SK-N-SH treated with all-trans-retinoic acid at 6 μM for 48 hours (cell line): ENCODE measurements at regions not wholly inside any gene's neighbourhood (a gene's known extent, or its start where the extent isn't known, plus 50 kb on each side); places are given as distances from the start of the nearest gene placed in this dataset.

Experiments
- ATAC-seq: fragments of 200-7000 bp; cut with Tn5 transposase; 3 replicates; pipeline ENCODE4 v1.9.1; 2020; ENCODE audit warnings: mild to moderate bottlenecking, moderate library complexity
- ARNTL ChIP-seq: fragments of 450-650 bp; formaldehyde crosslinking; IDR thresholded peaks from 2 replicates; pipeline ENCODE4 v1.5.0; 2020; ENCODE audit warnings: low read depth, mild to moderate bottlenecking, moderate library complexity, borderline replicate concordance
- BACH2 ChIP-seq: fragments of 250-450 bp; sonication (Bioruptor Pico); IDR thresholded peaks from 2 replicates; pipeline ENCODE4 v1.9.0; 2021; ENCODE audit warnings: mild to moderate bottlenecking, borderline replicate concordance
- CREB5 ChIP-seq: fragments of 250-450 bp; sonication (Bioruptor Pico); IDR thresholded peaks from 2 replicates; pipeline ENCODE4 v1.5.1; 2020; ENCODE audit warnings: low read depth, mild to moderate bottlenecking, moderate library complexity
- CSDC2 ChIP-seq: fragments of 250-450 bp; sonication (Bioruptor Pico); IDR thresholded peaks from 2 replicates; pipeline ENCODE4 v1.5.0; 2020; ENCODE audit warnings: mild to moderate bottlenecking, moderate library complexity
- CSRNP3 ChIP-seq: fragments of 250-450 bp; sonication (Bioruptor Pico); IDR thresholded peaks from 2 replicates; pipeline ENCODE4 v1.5.1; 2021; ENCODE audit warnings: mild to moderate bottlenecking, moderate library complexity
- ESRRG ChIP-seq: fragments of 250-450 bp; sonication (Bioruptor Pico); IDR thresholded peaks from 2 replicates; pipeline ENCODE4 v1.6.1; 2021; ENCODE audit warnings: mild to moderate bottlenecking
- GLIS3 ChIP-seq: fragments of 250-450 bp; sonication (Bioruptor Pico); IDR thresholded peaks from 2 replicates; pipeline ENCODE4 v1.5.0; 2020; ENCODE audit warnings: mild to moderate bottlenecking, moderate library complexity
- ISL1 ChIP-seq: fragments of 250-450 bp; sonication (Bioruptor Pico); IDR thresholded peaks from 2 replicates; pipeline ENCODE4 v2.1.2; 2022; ENCODE audit warnings: mild to moderate bottlenecking, moderate library complexity
- OSR1 ChIP-seq: fragments of 250-450 bp; sonication (Bioruptor Pico); IDR thresholded peaks from 2 replicates; pipeline ENCODE4 v1.8.0; 2022; ENCODE audit warnings: moderate library complexity, mild to moderate bottlenecking, inconsistent platforms
- PATZ1 ChIP-seq: fragments of 250-450 bp; sonication (Bioruptor Pico); IDR thresholded peaks from 2 replicates; pipeline ENCODE4 v1.8.0; 2020; ENCODE audit warnings: mild to moderate bottlenecking, moderate library complexity, borderline replicate concordance
- POU6F1 ChIP-seq: fragments of 250-450 bp; sonication (Bioruptor Pico); IDR thresholded peaks from 2 replicates; pipeline ENCODE4 v1.8.0; 2021; ENCODE audit warnings: low read depth, mild to moderate bottlenecking, moderate library complexity, borderline replicate concordance
- PPARA ChIP-seq: fragments of 250-450 bp; sonication (Bioruptor Pico); IDR thresholded peaks from 2 replicates; pipeline ENCODE4 v1.5.0; 2020; ENCODE audit warnings: mild to moderate bottlenecking, borderline replicate concordance
- RARB ChIP-seq: fragments of 250-450 bp; sonication (Bioruptor Pico); IDR thresholded peaks from 2 replicates; pipeline ENCODE4 v1.8.0; 2021; ENCODE audit warnings: mild to moderate bottlenecking, moderate library complexity
- SNAI2 ChIP-seq: fragments of 250-450 bp; sonication (Bioruptor Pico); IDR thresholded peaks from 2 replicates; pipeline ENCODE4 v1.5.0; 2020; ENCODE audit warnings: mild to moderate bottlenecking, moderate library complexity
- TCF4 ChIP-seq: fragments of 250-450 bp; sonication (Bioruptor Pico); IDR thresholded peaks from 2 replicates; pipeline ENCODE4 v1.8.0; 2021; ENCODE audit warnings: mild to moderate bottlenecking, moderate library complexity, borderline replicate concordance
- TOX ChIP-seq: fragments of 250-450 bp; sonication (Bioruptor Pico); IDR thresholded peaks from 2 replicates; pipeline ENCODE4 v1.8.0; 2021; ENCODE audit warnings: mild to moderate bottlenecking, moderate library complexity, borderline replicate concordance
- TSHZ2 ChIP-seq: fragments of 250-450 bp; sonication (Bioruptor Pico); IDR thresholded peaks from 2 replicates; pipeline ENCODE4 v1.5.0; 2020; ENCODE audit warnings: mild to moderate bottlenecking, moderate library complexity
- ZC3H10 ChIP-seq: fragments of 250-450 bp; sonication (Bioruptor Pico); IDR thresholded peaks from 2 replicates; pipeline ENCODE4 v1.5.1; 2021; ENCODE audit warnings: mild to moderate bottlenecking, moderate library complexity
- ZFP3 ChIP-seq: fragments of 250-450 bp; sonication (Bioruptor Pico); IDR thresholded peaks from 2 replicates; pipeline ENCODE4 v1.5.0; 2020; ENCODE audit warnings: mild to moderate bottlenecking, moderate library complexity
- ZFP30 ChIP-seq: fragments of 450-650 bp; formaldehyde crosslinking; IDR thresholded peaks from 2 replicates; pipeline ENCODE4 v1.5.0; 2022; ENCODE audit warnings: mild to moderate bottlenecking, moderate library complexity
- ZNF565 ChIP-seq: fragments of 450-650 bp; formaldehyde crosslinking; conservative IDR thresholded peaks from 2 replicates; pipeline ENCODE4 v1.5.0; 2020; ENCODE audit warnings: low read depth, mild to moderate bottlenecking, moderate library complexity
- ZNF70 ChIP-seq: fragments of 450-650 bp; formaldehyde crosslinking; IDR thresholded peaks from 2 replicates; pipeline ENCODE4 v1.5.0; 2020; ENCODE audit warnings: mild to moderate bottlenecking, moderate library complexity
- ZNF8 ChIP-seq: fragments of 450-650 bp; formaldehyde crosslinking; IDR thresholded peaks from 2 replicates; pipeline ENCODE4 v1.5.0; 2020; ENCODE audit warnings: mild to moderate bottlenecking, moderate library complexity

GRCh38 chr2:7632420-7632819, 715.2 kb downstream of the RNF144A start:
- TF ChIP-seq ISL1 (CRISPR knock-in tag) (no peak), PPARA (CRISPR knock-in tag) (no peak), ZNF8 (CRISPR knock-in tag) (no peak), ZNF70 (CRISPR knock-in tag) (no peak)
- TF ChIP-seq, all 23 proteins: peak for 0
- no peak for ATAC-seq

GRCh38 chr2:7633566-7634153, 716.4 kb downstream of the RNF144A start:
- TF ChIP-seq CREB5 (CRISPR knock-in tag) (no peak), ISL1 (CRISPR knock-in tag) (no peak), ZNF8 (CRISPR knock-in tag) (no peak), TCF4 (CRISPR knock-in tag) (no peak), ZNF70 (CRISPR knock-in tag) (no peak), ESRRG (no peak), CSDC2 (CRISPR knock-in tag) (no peak), PATZ1 (no peak), SNAI2 (CRISPR knock-in tag) (no peak), ZFP3 (CRISPR knock-in tag) (no peak), ZFP30 (CRISPR knock-in tag) (no peak), TOX (CRISPR knock-in tag) (no peak), ZNF565 (no peak), TSHZ2 (CRISPR knock-in tag) (no peak), BACH2 (no peak), POU6F1 (no peak), RARB (CRISPR knock-in tag) (no peak), OSR1 (no peak), ZC3H10 (CRISPR knock-in tag) (no peak), GLIS3 (CRISPR knock-in tag) (no peak)
- no peak for ATAC-seq

GRCh38 chr2:7634409-7634808, 717.2 kb downstream of the RNF144A start:
- no peak for ATAC-seq

More at GRCh38 chr2:7634409-7634808, 717.2 kb downstream of the RNF144A start:
- TF ChIP-seq ZFP30 (CRISPR knock-in tag) (no peak), RARB (CRISPR knock-in tag) (no peak), ZNF8 (CRISPR knock-in tag) (no peak), POU6F1 (no peak), PPARA (CRISPR knock-in tag) (no peak), CSRNP3 (no peak), TCF4 (CRISPR knock-in tag) (no peak), ARNTL (CRISPR knock-in tag) (no peak), SNAI2 (CRISPR knock-in tag) (no peak), CREB5 (CRISPR knock-in tag) (no peak), ESRRG (no peak)
